Dermis blood vessel endothelial cell (primary cell): ENCODE measurements at regions not wholly inside any gene's neighbourhood (a gene's known extent, or its start where the extent isn't known, plus 50 kb on each side); places are given as distances from the start of the nearest gene placed in this dataset.
A peak's percentile ranks its signal among the peaks of the same experiment; 100 is the strongest.
"Not testable (repeated sequence)": the region's sequence is repeated elsewhere in the genome, so short reads cannot be mapped to it uniquely, and the experiment has no call there.

Experiments
- DNase-seq: peaks from one replicate; pipeline ENCODE4 v3.0.0; 2010

DNA sequence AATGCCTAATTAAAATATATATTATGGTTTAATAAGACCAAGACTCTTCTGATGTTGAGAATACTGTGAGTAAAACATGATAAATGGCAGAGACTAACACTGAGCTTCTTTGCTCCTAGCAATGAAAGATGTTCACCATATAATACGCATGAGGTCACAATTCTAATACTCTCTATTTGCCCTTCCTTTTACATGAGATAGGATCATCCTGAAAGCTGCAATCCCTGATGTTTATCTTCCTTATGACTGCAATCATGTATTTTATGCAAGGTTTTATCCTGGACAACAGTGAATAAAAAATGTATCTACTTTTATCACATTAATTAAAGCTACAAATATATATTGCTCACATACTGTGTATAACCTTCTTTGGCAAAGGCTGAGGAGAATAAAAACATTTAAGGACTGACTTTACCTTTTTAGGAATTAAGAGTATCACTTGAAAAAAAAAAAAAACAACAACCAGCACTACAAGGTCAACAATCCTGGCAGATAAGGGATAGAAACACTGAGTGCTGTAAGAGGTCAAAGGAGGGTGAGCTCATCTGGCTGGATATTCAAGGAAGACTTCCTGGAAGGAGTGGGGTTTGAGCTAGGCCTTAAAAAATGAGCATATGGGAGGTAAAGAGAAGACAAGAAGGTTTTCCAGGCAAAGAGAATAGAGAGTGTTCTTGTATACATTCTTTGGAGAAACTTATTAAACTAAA, 99.9 kb downstream of the AREG start:
- DNase-seq: peak; percentile 35

DNA sequence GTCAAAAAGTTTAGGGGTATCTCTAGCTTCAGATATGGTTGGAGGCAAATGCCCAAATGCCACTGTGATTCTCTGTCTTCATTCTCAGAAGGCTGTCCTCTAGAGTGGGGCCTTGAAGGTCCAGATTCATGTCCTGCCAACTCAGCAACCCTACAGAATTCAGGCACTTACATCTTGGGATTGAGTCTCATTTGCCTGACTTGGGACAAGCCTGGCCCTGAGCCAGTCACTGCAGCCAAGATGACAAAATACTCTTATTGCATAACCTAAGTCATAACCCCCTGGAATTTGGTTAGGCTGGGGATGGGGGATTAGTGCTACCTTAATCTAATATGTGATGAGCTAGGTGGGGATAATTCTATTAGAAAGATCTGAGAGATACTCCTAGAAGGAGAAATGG, 100.5 kb downstream of the AREG start:
- DNase-seq: peak; percentile 54

DNA sequence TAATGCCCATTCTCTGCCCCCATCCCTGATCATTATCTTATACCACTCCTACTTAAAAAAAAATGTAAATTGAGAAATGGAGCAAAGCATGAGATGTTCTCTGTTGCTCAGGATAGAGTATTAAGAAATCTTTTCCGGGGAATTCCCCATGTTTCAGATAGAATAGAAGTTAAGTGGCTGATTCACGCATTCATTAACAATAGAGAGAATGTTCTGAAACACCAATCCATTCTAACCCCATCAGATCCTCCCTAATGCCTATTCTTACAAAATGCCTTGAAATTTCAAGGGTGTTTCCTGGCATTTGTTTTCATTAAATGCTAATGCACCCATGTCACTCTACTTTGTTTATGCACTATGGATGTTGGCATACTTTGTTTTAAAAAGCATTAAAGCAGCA, 101.1 kb downstream of the AREG start:
- peak; percentile 78 for DNase-seq

DNA sequence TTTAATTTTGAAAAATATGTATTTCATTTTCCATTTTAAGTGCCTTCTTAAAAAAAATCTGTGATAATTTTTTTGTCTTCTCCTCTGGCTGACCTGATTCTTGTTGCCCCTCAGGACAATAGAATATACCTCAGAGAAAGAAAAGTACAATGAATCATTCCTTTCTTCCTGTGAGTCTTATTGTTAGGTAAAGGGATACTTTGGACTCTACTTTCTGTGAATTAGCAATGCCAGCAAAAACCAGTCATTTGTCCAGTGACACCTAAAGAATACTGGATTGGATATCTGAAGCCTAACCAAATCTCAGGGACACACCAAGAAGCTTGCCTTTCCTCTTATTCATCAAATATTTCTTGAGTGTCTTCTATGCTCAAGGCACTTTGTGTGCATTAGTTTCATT, 102.1 kb downstream of the AREG start:
- DNase-seq: peak; percentile 48

DNA sequence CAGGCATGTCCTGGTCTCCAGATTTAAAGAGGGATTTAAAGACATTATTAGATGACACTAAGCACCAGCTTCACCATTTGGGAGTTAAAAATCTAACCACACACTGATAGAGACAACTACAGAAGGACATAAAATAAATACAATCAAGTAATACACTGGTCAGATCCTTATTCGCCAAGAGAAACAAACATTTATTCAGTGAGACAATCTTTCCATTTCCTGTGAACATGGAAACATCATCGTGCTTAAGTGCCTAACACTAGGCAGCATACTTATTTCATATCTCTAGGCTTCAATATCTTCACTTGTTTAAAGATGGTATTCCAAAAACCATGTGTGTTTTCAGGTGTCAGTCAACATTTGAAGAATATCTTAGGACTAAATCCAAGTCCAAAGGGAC, 103.6 kb downstream of the AREG start:
- DNase-seq: peak; percentile 29

DNA sequence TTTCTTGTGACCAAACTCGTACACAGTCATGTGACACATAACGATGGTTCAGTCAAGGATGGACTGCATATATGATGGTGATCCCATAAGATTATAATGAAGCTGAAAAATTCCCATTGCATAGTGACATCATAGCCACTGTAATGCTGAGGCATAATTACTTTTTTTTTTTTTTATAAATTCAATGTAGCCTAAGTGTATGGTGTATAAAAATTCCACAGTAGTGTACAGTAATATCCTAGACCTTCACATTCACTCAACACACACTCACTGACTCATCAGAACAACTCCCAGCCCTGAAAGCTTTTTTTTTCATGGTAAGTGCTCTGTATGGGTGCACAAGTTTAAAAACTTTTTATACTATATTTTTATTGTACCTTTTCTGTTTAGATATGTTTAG, 105.0 kb downstream of the AREG start:
- DNase-seq: no peak

DNA sequence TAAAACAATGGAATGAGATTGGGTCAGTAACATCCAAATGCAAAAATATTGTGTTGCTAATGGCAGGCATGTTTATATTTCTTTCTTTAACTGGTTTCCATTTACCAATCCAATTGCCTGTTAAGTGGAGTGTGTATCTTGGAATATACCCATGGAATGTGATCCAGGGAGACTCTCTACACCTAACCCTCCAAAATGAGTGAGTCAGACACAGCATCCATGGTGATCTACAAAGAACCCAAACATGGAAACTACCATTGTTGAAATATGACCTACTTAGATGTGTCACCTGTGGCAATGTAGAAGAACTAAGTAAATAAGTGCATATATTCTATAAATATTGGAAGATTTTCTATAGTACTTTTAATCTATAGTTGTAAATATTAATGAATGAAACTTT, 110.3 kb downstream of the AREG start:
- no peak for DNase-seq

DNA sequence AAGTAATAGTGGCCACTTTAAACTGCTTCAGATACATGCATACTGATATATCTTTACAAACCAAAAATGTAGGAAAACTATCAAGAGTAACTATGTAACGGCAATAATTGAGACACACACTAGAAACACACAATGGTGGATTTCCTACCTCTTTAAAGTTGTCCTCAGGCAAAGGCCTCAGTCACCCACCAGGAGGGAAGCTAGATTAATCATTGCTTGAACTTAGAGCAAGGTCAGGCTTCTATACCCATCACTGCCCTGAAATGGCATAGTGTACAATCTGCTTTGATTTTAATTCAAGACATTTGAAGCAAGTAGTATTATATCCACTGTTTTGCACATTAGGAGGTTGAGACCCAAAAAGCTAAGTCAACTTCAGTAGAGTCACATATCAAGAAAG, 110.9 kb downstream of the AREG start:
- DNase-seq: no peak

DNA sequence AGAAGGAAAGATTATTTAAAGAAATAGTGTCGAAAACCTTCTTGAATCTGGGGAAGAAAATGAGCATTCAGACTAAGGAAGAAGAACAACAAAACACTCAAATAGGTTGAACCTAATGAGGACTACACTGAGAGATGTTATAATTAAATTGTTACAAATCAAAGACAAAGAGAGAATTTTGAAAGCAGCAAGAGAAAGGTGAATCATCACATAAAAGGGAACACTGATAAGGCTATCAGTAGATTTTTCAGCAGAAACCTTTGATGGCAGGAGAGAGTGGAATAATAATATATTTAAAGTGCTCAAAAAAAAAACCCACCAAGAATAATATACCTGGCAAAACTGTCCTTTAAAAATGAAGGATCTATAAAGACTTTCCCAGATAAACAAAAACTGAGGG, 114.9 kb downstream of the AREG start:
- DNase-seq: no peak

DNA sequence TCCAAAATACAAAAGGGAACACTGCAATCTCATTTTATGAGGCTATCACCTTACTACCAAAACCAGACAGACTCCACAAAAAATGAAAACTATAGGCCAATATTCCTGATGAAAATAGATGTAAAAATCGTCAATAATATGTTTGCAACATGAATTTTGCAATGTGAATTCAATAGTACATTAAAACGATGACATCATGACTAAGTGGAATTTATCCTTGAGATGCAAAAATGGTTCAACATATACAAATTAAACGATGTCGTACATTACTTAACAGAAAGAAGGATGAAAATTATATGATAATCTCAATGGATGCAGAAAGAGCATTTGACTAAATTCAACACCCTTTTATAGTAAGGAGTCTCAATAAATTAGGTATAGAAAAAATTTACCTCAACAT, 123.0 kb downstream of the AREG start:
- no peak for DNase-seq

DNA sequence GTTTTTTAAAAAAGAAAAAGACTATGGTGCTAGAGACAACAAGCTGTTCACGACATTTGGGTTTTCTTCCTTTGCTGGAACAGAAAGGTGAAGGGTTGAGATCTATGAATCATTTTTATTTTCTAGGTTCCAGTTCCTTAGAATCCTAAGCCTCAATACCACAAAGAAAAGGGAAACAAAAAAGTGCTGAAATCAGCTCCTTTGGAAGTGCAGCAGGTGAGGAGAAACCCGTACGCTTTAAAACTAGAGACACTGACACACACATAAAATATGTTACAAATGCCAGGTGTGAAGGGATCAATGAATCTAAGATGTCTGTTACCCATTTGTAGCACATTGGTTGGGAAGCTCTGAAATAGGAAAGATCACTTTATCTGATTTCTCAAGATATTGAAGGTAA, 125.2 kb downstream of the AREG start:
- no peak for DNase-seq

DNA sequence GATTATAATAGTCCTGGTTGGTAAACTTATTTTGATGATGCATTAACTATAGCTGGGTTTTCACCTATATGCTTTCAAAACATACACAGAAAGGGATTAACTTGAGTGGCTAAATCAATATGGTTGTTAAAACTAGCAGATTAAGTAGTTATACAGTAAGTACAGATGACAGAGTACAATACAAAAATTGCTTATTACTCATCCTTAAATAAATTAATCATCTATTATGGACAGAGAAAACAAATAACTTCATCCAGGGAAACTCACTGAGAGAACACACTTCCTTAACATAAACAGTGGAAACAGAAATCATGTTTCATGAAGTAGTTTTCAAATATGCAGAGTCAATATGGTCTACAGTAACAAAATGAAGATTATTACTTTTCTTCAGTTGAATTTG, 133.4 kb downstream of the AREG start:
- peak; percentile 7 for DNase-seq

DNA sequence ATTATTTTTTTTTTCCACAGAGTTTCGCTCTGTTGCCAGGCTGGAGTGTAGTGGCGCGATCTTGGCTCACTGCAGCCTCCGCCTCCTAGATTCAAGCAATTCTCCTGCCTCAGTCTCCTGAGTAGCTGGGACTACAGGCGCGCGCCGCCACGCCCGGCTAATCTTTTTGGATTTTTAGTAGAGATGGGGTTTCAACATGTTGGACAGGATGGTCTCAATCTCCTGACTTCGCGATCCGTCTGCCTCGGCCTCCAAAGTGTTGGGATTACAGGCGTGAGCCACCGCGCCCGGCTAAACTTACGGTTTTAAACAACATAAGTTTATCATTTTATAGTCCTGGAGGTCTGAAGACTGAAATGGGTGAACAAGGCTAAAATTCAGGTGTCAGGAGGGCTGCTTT, 133.9 kb downstream of the AREG start:
- DNase-seq: not testable (repeated sequence)

DNA sequence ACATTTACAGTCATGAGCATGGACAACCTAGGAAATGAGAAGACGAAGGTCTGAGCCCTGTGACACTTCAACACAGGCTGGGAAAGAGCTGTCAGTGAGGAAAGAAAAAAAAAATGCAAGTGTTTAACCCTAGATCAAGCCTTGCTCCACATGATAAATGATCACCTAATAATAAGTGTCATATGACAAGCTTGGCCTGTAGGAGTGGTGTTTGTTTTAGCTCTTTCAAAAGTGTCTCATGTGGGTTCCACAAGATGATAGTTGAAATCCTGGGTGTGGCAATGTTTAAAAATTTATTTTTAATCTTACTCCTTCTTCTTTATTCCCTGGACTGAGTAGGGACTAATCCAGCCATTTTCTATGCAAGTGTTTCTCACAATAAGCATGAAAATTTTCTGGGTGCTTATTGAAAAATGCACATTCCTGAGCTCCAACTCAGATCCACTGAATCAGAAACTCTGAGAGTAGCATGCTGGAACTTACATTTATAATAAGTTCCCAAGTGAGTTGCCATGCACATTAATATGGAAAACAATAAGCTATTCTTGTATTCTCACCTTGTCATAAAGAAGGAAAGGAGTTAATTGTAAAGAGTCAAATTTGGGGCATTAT, 138.3 kb downstream of the AREG start:
- no peak for DNase-seq

DNA sequence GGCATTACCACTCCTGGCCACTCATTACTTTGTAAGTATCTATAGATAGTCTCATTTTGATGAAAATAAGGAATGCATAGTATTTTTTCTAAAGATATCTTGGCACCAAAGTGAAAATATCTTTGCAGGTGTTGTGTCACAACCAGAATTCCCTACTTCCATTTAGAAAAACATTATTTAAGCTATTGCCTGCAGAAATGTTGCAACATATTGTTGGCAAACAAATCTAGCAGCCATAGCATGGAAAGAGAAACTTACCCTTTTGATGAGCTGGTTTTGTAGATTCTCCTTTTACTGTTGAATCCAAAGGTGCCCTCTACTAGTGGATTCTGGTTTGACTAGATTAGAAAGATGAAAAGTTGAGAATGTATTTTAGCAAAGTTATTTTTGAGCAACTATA, 138.8 kb downstream of the AREG start:
- DNase-seq: no peak

DNA sequence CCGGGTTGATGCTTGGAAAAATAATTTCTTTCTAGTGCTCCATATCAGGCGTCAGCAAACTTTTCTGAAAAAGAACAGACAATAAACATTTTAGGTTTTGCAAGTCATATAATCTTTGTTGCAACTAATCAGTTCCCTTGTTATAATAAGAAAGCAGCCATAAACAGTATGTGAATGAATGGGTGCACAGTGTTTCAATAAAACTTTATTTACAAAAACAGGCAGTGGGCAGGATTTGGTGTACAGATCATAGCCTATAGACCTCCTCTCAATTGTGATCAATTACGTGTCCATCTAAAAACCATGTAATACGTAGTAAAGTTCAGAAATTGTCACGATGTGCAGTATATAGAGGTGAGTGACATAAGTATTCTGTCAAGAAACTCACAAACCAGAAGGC, 143.4 kb downstream of the AREG start:
- no peak for DNase-seq

DNA sequence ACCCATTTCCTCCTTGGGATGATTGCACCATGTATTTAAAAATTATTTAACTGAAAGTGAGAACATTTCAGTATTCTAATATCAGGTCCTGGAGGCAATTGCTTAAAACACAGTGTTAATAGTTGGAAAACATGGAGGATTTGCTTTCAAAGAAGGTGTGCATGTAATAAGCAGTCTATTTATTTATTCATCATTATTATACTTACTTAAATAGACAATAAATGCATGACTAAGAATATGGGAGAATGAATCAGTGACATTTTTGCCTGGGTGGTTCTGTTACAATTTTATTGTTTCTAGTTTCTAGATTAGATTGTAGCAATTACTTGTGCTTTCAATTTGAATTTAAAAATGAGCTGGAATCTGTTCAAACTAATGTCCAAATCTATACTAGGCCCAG, 145.5 kb downstream of the AREG start:
- no peak for DNase-seq

DNA sequence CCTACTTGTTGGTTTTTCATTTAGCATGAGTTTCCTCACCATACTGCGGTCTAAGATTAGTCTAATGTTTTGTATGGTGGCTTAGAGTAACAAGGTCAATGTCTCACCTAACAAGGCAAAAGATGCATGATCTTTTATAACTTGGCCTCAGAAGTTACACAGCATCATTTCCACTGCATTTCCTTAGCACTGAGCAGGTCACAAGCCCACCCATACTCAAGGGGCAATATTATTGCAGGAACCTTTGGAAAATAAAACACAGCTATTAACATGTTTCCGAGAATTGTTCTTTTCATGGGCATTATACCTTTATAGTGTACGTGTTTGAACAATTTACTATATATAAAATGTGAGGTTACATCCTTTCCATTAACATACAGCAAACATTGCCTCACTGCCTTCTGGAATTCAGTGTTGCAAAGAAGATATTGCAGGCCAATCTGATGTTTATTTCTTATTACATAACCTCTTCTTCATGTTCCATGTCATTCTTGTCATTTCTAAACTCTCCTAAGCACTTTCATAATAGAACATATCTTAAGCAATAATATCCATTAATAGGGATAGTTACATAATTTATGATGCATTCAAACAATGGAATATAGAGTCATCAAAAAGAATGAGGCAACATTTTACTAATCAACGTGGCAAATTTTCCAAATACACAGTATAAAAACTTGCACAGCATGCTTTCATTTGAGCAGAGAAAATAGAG, 153.8 kb downstream of the AREG start:
- peak; percentile 58 for DNase-seq

DNA sequence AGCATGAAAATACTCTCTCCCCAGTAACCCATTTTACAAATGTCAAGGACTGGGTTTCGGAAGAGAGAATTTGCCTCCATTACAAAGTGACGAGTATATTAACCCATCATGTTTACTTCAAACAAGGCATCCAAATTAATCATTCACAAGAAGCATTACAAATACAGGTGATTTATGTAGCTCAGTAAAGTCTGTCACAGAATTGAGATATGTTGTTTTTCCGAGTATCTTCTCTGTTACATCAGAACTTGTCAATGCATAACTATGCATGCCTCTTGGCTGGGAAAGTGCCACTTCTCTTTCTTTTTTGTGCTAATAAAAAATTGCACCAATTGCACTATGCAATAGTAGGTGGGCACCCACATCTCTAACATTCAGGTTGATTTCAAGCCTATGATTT, 158.2 kb downstream of the AREG start:
- DNase-seq: no peak

DNA sequence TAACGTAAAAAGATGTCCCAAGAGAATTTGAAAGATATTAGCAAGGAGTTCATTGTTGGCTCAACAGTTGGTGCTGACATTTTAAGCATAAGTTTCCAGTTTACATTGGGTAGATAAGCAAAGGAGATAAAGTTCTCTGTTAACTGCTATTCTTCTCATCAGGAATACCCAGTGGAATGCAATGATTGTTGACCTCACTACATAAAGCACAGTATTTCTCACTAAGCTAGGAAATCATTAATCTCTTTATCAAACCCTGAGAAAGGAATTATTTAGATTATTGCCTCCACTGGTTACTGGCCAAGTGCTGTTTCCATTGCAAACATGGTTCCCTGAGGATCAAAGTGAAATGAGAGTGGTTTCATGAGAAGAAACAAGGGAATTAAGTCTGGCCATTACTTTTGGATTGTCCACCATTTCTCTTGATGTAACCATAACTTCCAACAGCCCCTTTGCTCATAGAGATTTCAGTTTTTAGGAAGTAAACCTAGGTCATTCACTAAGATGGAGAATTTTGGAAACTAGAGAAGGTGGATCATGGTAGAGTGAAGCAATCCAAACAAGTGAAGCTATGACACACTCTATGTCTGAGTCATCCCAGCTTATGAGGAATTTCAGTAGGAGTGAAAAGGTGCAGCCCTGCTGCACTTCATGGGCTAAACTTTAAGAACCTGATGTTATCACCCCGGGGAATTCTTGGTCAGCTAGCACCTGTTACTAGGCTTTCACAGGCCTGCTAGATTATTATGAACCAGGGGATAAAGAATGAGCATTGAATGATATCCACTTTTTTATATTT, 163.4 kb downstream of the AREG start:
- DNase-seq: no peak

DNA sequence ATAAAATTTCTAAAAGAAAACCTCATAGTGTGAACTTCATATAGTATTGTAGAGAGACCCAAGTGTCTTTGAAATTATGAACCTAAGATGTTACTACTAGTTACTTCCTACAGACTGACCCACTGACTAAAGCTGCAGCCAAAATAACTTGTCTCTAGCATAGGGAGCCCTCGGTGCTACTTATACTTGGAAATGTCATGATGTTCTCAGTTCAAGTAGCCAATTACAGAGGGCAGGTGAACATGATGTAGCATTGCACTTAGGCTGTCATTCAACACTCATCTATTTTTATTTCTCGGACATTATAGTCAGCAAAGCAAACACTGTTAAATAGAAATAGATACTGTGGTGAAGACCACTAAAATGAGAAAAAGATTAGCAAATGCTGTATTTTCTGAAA, 165.6 kb downstream of the AREG start:
- no peak for DNase-seq

DNA sequence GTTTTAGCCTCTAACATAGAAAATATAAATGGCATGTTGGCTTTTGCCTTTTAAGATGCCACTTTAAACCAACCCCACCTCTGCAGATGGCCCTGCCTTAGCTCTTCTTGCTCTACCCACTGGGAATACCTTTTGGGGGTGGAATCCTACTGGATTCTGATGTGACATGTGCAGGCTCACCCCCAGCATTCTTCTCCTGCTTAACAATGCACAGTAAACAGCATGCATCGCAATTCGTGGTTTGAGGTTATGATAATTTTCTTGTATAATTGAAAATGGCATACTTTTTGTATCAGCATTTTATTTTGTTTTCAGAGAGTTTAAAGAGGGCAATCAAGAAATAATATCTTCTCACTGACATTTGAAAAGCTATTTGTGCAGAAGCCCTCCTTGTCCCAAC, 167.9 kb downstream of the AREG start:
- no peak for DNase-seq

DNA sequence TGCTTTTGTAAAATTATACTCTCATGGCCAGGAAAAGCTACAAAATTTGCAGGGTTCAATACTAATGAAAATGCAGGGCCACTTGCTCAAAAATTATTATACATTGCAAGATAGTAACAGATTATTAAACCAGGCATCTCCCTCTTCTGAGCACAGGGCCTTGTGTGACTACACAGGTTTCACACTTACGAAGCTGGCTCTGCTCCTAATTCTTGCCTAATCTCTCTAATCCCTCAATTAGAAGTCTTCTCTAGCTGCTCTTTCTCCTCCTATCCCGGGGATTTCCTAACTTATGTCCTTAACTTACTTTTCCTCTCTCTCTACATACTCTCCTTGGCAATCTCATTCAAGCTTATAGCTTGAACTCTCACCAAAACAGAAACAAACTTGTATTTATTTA, 168.3 kb downstream of the AREG start:
- DNase-seq: no peak
